Esophagus muscularis mucosa (tissue), 4 donors: ENCODE measurements at regions not wholly inside any gene's neighbourhood (a gene's known extent, or its start where the extent isn't known, plus 50 kb on each side); places are given as distances from the start of the nearest gene placed in this dataset.

ENCODE experiments used
- DNase-seq: peaks from one replicate; pipeline ENCODE4 v3.0.0-alpha.2; 2017; ENCODE audit errors: extremely low spot score
- H3K27ac ChIP-seq, 4 donors: fragments of 200-600 bp; sonication (generic); replicated peaks in 1 of 4; 1 replicate in 3 of 4; 2 replicates in 1 of 4; pipeline ENCODE4 v1.5.1; 2016 to 2019; ENCODE audit warnings: mild to moderate bottlenecking in 1 of 4
- H3K27me3 ChIP-seq, 4 donors: fragments of 200-600 bp; sonication (generic); one replicate each; pipeline versions ENCODE4 v1.5.1 to v1.6.0; 2016 to 2019
- H3K36me3 ChIP-seq, 4 donors: fragments of 200-600 bp; sonication (generic); one replicate each; pipeline ENCODE4 v1.5.1; 2016 to 2019
- H3K4me1 ChIP-seq, 4 donors: fragments of 200-600 bp; sonication (generic); one replicate each; pipeline ENCODE4 v1.5.1; 2016 to 2019
- H3K4me3 ChIP-seq, 4 donors: fragments of 200-600 bp; sonication (generic); 1 replicate in 2 of 4; 2 replicates in 2 of 4; pipeline ENCODE4 v1.5.1; 2016 to 2019; ENCODE audit warnings: mild to moderate bottlenecking in 4 of 4, moderate library complexity in 1 of 4
- H3K9me3 ChIP-seq, 4 donors: fragments of 200-600 bp; sonication (generic); 1 replicate in 3 of 4; 2 replicates in 1 of 4; pipeline ENCODE4 v1.5.1; 2016 to 2019
- EP300 ChIP-seq: sonication (generic); formaldehyde crosslinking; IDR thresholded peaks from one replicate; pipeline ENCODE4 v1.6.1; 2017; ENCODE audit warnings: antibody characterized with exemption
- POLR2A ChIP-seq: fragments of 450-650 bp; IDR thresholded peaks from one replicate; pipeline ENCODE4 v1.6.1; 2017; ENCODE audit warnings: antibody characterized with exemption, moderate library complexity, mild to moderate bottlenecking, low read depth
- POLR2AphosphoS5 ChIP-seq, 2 donors: sonication (generic); formaldehyde crosslinking; IDR thresholded peaks; one replicate each; pipeline ENCODE4 v1.6.1; 2017; ENCODE audit warnings: antibody characterized with exemption in 2 of 2
- WGBS: methylation state at CpG from one replicate; pipeline ENCODE4 v1.1.5; 2018; 5-methylcytosine and 5-hydroxymethylcytosine counted together
- intact Hi-C: fragments of 100-400 bp; cut with DNase I; formaldehyde crosslinking; loops from one replicate; pipeline ENCODE4 v1.15.1; 2023
- TF ChIP-seq, protein P1 (sequence below), 3 experiments: fragments of 200-600 bp in 2 of 3; fragments of 450-650 bp in 1 of 3; sonication (generic) in 2 of 3; IDR thresholded peaks; one replicate each; pipeline ENCODE4 v1.5.1; 2017 to 2019; ENCODE audit warnings: antibody characterized with exemption in 3 of 3, mild to moderate bottlenecking in 2 of 3, moderate library complexity in 1 of 3

- H3K4me1 ChIP-seq, result no peaks in the 10 kb centered on the region
- no peak for DNase-seq
- 67% methylated on average over 1 of the region's 1 CpG for WGBS
- intact Hi-C loops, result no loop called here
- TF ChIP-seq POLR2AphosphoS5 (IDR thresholded peaks at IDR 0.05) (no peak), POLR2A (no peak), EP300 (no peak)
- TF ChIP-seq, protein P1, sequence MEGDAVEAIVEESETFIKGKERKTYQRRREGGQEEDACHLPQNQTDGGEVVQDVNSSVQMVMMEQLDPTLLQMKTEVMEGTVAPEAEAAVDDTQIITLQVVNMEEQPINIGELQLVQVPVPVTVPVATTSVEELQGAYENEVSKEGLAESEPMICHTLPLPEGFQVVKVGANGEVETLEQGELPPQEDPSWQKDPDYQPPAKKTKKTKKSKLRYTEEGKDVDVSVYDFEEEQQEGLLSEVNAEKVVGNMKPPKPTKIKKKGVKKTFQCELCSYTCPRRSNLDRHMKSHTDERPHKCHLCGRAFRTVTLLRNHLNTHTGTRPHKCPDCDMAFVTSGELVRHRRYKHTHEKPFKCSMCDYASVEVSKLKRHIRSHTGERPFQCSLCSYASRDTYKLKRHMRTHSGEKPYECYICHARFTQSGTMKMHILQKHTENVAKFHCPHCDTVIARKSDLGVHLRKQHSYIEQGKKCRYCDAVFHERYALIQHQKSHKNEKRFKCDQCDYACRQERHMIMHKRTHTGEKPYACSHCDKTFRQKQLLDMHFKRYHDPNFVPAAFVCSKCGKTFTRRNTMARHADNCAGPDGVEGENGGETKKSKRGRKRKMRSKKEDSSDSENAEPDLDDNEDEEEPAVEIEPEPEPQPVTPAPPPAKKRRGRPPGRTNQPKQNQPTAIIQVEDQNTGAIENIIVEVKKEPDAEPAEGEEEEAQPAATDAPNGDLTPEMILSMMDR (IDR thresholded peaks at IDR 0.05), result no peak
- H3K4me3 ChIP-seq, result no peak overlapping the region
- H3K27ac ChIP-seq, result no peak overlapping the region
- no peaks in the 10 kb centered on the region for H3K36me3 ChIP-seq
- no peaks in the 10 kb centered on the region for H3K9me3 ChIP-seq
- no peaks in the 10 kb centered on the region for H3K27me3 ChIP-seq
Observed at GRCh38 chrX:140165849-140166248, 200.5 kb upstream of the CXorf66 start.

DNA sequence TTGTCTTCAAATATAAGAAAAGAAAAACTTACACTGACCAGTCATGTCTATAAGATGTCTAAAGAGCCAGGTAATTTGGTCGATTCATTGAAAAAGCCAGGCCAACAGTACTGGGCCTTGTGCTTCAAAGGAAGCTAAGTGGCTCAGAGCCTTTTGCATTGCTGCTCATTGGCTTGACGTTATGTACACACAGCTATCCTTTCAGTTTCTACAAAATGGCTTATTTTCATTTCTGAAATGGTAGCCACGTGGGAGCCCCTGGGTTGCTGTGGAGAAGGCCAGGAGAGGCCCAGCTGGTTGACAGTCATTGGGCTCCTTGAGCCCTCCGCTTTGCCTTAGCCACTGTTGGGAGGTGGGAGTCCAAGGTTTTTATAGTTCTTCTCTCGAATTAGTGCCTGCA is 199.1 kb upstream of the CXorf66 start:
- H3K4me1 ChIP-seq, result no peaks in the 10 kb centered on the region
- no peak overlapping the region for H3K27ac ChIP-seq
- H3K27me3 ChIP-seq, result no peaks in the 10 kb centered on the region
- H3K36me3 ChIP-seq, result no peaks in the 10 kb centered on the region
- WGBS, result 50% methylated on average over 5 of the region's 5 CpGs
- H3K4me3 ChIP-seq, result no peak overlapping the region
- TF ChIP-seq, protein P1 (IDR thresholded peaks at IDR 0.05), result no peak
- no peak for TF ChIP-seq POLR2A
- no peak for TF ChIP-seq POLR2AphosphoS5 (IDR thresholded peaks at IDR 0.05)
- no peak for TF ChIP-seq EP300
- no peaks in the 10 kb centered on the region for H3K9me3 ChIP-seq
- intact Hi-C loops, result no loop called here
- DNase-seq, result no peak

- intact Hi-C loops, result no loop called here
- WGBS, result 75% methylated on average over 3 of the region's 3 CpGs
- TF ChIP-seq POLR2A (no peak), POLR2AphosphoS5 (IDR thresholded peaks at IDR 0.05) (no peak), EP300 (no peak)
- TF ChIP-seq, protein P1 (IDR thresholded peaks at IDR 0.05), result no peak
- H3K27me3 ChIP-seq, result no peaks in the 10 kb centered on the region
- no peaks in the 10 kb centered on the region for H3K36me3 ChIP-seq
- no peak overlapping the region for H3K4me3 ChIP-seq
- H3K9me3 ChIP-seq, result no peaks in the 10 kb centered on the region
- DNase-seq, result no peak
- H3K27ac ChIP-seq, result no peak overlapping the region
- no peaks in the 10 kb centered on the region for H3K4me1 ChIP-seq
Observed at GRCh38 chrX:140163371-140164159, 198.2 kb upstream of the CXorf66 start.

DNA sequence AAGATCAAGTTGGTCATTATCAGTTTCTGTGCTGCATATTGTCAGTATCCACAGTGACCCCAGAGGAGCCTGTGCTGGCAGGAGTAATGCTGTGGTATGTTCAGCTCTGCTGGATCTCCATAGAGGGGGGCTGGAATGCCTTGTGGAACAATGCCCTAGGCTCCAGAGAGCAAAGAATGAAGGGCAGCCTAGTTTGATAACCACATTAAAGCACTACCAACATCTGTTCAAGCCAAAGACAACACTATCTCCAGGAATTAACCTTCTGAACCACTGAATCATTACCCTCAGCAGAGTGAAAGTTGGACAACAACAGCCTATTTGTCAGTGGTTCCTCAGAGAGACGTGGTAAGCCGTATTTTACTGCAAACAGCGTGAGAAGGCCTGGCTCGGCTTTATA is 192.3 kb upstream of the CXorf66 start:
- no peaks in the 10 kb centered on the region for H3K36me3 ChIP-seq
- no peak overlapping the region for H3K27ac ChIP-seq
- WGBS, result 58% methylated on average over 4 of the region's 4 CpGs

More for the DNA sequence above, 192.3 kb upstream of the CXorf66 start:
- no peak for TF ChIP-seq POLR2A
- TF ChIP-seq, protein P1 (IDR thresholded peaks at IDR 0.05), result no peak
- TF ChIP-seq POLR2AphosphoS5 (IDR thresholded peaks at IDR 0.05), result no peak
- TF ChIP-seq EP300, result no peak
- H3K27me3 ChIP-seq, result no peaks in the 10 kb centered on the region
- intact Hi-C loops, result no loop called here
- no peaks in the 10 kb centered on the region for H3K4me1 ChIP-seq
- DNase-seq, result no peak
- H3K4me3 ChIP-seq, result no peak overlapping the region
- H3K9me3 ChIP-seq, result no peaks in the 10 kb centered on the region
